NT2/D1 (cell line): ENCODE measurements at regions not wholly inside any gene's neighbourhood (a gene's known extent, or its start where the extent isn't known, plus 50 kb on each side); places are given as distances from the start of the nearest gene placed in this dataset.

Source experiments
- DNase-seq: peaks from one replicate; pipeline ENCODE4 v3.0.0-alpha.2; 2011; ENCODE audit warnings: low read depth, low spot score
- H3K27me3 ChIP-seq: 2 replicates; pipeline ENCODE4 v1.6.0; 2011; ENCODE audit warnings: mild to moderate bottlenecking; ENCODE audit not compliant: insufficient read length, insufficient read depth
- H3K36me3 ChIP-seq: 2 replicates; pipeline ENCODE4 v1.6.1; 2011; ENCODE audit warnings: mild to moderate bottlenecking, low read length, mixed read lengths; ENCODE audit not compliant: insufficient read depth, insufficient read length
- H3K4me1 ChIP-seq: 2 replicates; pipeline ENCODE4 v1.5.1; 2011; ENCODE audit not compliant: insufficient read depth, insufficient read length
- H3K4me3 ChIP-seq: 2 replicates; pipeline ENCODE4 v1.5.1; 2011; ENCODE audit warnings: low read depth; ENCODE audit not compliant: insufficient read length
- H3K9ac ChIP-seq: 2 replicates; pipeline ENCODE4 v1.6.0; 2011; ENCODE audit warnings: low read depth; ENCODE audit not compliant: insufficient read length
- H3K9me3 ChIP-seq: 2 replicates; pipeline ENCODE4 v1.5.1; 2011; ENCODE audit warnings: mild to moderate bottlenecking, low read length; ENCODE audit not compliant: insufficient read depth
- SUZ12 ChIP-seq: IDR thresholded peaks from 2 replicates; pipeline ENCODE4 v1.6.1; 2011; ENCODE audit not compliant: insufficient read length, insufficient read depth; ENCODE audit errors: extremely low read depth
- YY1 ChIP-seq: IDR thresholded peaks from 2 replicates; pipeline ENCODE4 v1.6.1; 2011; ENCODE audit not compliant: insufficient read length, insufficient read depth
- ZNF274 ChIP-seq: IDR thresholded peaks from 2 replicates; pipeline ENCODE4 v1.6.1; 2011; ENCODE audit warnings: mild to moderate bottlenecking, low read depth, low read length

- Histone ChIP-seq H3K36me3 (no peaks in the 10 kb centered on the region), H3K27me3 (no peaks in the 10 kb centered on the region), H3K4me3 (no peak overlapping the region), H3K9ac (no peak overlapping the region), H3K4me1 (no peaks in the 10 kb centered on the region), H3K9me3 (peaks cover 5% of the 10 kb centered on the region; the same call in 1 of the 2 replicates)
- DNase-seq: no peak
- TF ChIP-seq ZNF274 (no peak), SUZ12 (no peak), YY1 (no peak)
Measured at GRCh38 chr5:10161778-10162177, 87.9 kb downstream of the ATPSCKMT start.

- H3K9ac ChIP-seq: no peak overlapping the region
- TF ChIP-seq ZNF274: no peak
- no peak for TF ChIP-seq SUZ12
- no peak for TF ChIP-seq YY1
- no peak overlapping the region for H3K4me3 ChIP-seq
- no peaks in the 10 kb centered on the region for H3K36me3 ChIP-seq
- DNase-seq: no peak
- no peaks in the 10 kb centered on the region for H3K4me1 ChIP-seq
- no peaks in the 10 kb centered on the region; the same call in 1 of the 2 replicates for H3K9me3 ChIP-seq
- H3K27me3 ChIP-seq: no peaks in the 10 kb centered on the region
Measured at GRCh38 chr5:10160241-10160640, 89.4 kb downstream of the ATPSCKMT start.

DNA sequence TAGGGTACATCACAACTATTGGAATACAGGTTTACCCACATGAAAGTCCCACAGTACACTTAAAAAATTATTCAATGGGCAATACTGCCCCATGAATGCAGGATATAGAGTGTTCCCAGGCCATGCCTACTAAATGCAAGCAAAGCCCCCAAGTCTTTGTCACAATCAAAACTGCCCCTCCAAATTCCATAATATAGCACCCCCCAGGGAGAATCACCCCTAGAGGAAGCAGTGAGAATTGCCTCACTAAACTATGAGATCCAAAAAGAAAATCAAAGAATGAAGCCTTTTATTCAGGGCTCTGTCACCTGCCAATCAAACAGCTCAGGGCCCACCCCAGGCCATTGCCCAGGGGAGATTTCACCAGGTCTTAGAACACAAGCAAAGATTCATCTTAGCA is 90.8 kb downstream of the ATPSCKMT start:
- Histone ChIP-seq H3K36me3 (no peaks in the 10 kb centered on the region), H3K9ac (no peak overlapping the region), H3K9me3 (no peaks in the 10 kb centered on the region), H3K4me3 (no peak overlapping the region), H3K4me1 (no peaks in the 10 kb centered on the region), H3K27me3 (no peaks in the 10 kb centered on the region)
- DNase-seq: no peak
- TF ChIP-seq ZNF274: no peak
- no peak for TF ChIP-seq YY1
- TF ChIP-seq SUZ12: no peak

DNA sequence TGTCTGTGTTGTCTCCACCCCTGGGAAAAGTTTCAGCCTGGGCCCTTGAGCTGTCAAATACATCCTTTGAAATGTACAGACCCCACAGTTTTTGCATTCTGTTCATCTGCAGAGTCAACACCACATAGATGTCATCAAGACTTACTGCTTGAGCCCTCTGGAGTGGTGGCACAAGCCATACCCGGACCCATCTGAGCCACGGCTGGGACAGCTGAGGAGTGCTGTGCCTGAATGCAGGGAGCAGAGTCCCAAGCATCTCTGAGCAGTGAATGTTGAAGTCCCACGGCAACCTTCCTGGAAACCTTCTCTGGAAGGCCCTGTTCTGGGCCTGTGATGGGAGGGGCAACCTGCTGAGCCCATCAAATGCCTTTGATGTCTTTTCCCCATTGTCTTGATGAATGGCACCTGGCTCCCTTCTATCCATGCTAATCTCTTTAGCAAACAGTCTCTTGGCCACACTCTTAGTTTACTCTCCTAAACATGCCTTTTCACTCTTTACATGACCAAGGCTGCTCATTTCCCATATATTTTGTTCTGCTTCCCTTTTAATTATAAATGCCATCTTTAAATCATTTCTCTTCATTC is 92.5 kb downstream of the ATPSCKMT start:
- TF ChIP-seq ZNF274: no peak
- no peak for TF ChIP-seq YY1
- TF ChIP-seq SUZ12: no peak
- no peaks in the 10 kb centered on the region for H3K4me1 ChIP-seq
- no peak overlapping the region for H3K9ac ChIP-seq
- no peak for DNase-seq
- H3K4me3 ChIP-seq: no peak overlapping the region
- no peaks in the 10 kb centered on the region for H3K36me3 ChIP-seq
- H3K27me3 ChIP-seq: no peaks in the 10 kb centered on the region
- no peaks in the 10 kb centered on the region for H3K9me3 ChIP-seq

DNA sequence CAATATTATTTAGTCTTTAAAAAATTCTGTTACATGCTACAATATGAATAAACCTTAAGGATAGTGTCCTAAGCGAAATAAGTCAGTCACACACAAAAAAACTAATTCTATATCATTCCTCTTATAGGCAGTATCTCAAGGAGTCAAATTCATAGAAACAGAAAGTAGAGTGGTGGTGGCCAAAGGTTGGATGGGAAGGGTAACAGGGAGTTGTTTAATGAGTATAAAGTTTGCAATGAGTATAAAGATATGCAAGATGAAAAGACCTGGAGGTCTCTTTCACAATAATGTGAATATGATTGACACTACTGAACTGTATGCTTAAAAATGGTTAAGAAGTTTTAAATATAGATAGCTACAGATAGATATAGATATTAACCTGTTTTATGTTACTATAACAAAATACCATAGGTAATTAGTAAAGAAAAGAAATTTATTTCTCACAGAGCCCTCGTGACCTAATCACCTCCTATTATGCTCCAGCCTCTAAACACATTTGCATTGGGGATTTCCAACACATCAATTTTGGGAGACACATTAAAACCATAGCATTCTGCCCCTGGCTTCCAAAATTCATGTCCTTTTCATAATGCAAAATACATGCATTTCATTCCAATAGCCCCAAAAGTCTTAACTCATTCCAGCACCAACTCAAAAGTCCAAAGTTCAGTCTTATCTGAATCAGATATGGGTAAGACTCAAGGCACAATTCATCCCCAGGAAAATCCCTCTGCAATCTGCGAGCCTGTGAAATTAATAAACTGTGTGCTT is 93.6 kb downstream of the ATPSCKMT start:
- H3K36me3 ChIP-seq: no peaks in the 10 kb centered on the region

GRCh38 chr5:10153808-10154537 is 95.7 kb downstream of the ATPSCKMT start:
- no peaks in the 10 kb centered on the region for H3K4me1 ChIP-seq
- TF ChIP-seq SUZ12 (no peak), YY1 (no peak), ZNF274 (no peak)
- no peak for DNase-seq

More for the DNA sequence above, 93.6 kb downstream of the ATPSCKMT start:
- Histone ChIP-seq H3K9ac (no peak overlapping the region), H3K4me1 (no peaks in the 10 kb centered on the region), H3K27me3 (no peaks in the 10 kb centered on the region), H3K9me3 (no peaks in the 10 kb centered on the region), H3K4me3 (no peak overlapping the region)
- no peak for DNase-seq
- TF ChIP-seq YY1 (no peak), ZNF274 (no peak), SUZ12 (no peak)

GRCh38 chr5:10153394-10153793 is 96.3 kb downstream of the ATPSCKMT start:
- no peak for TF ChIP-seq ZNF274
- no peak for TF ChIP-seq SUZ12
- TF ChIP-seq YY1: no peak
- Histone ChIP-seq H3K4me1 (no peaks in the 10 kb centered on the region), H3K9me3 (no peaks in the 10 kb centered on the region), H3K27me3 (no peaks in the 10 kb centered on the region), H3K9ac (no peak overlapping the region), H3K36me3 (no peaks in the 10 kb centered on the region), H3K4me3 (no peak overlapping the region)
- DNase-seq: no peak

More at GRCh38 chr5:10153808-10154537, 95.7 kb downstream of the ATPSCKMT start:
- H3K4me3 ChIP-seq: no peak overlapping the region
- no peaks in the 10 kb centered on the region for H3K27me3 ChIP-seq
- no peak overlapping the region for H3K9ac ChIP-seq
- H3K36me3 ChIP-seq: no peaks in the 10 kb centered on the region
- H3K9me3 ChIP-seq: no peaks in the 10 kb centered on the region
